ENCODE measurements at regions not wholly inside any gene's neighbourhood (a gene's known extent, or its start where the extent isn't known, plus 50 kb on each side); places are given as distances from the start of the nearest gene placed in this dataset.

DNA sequence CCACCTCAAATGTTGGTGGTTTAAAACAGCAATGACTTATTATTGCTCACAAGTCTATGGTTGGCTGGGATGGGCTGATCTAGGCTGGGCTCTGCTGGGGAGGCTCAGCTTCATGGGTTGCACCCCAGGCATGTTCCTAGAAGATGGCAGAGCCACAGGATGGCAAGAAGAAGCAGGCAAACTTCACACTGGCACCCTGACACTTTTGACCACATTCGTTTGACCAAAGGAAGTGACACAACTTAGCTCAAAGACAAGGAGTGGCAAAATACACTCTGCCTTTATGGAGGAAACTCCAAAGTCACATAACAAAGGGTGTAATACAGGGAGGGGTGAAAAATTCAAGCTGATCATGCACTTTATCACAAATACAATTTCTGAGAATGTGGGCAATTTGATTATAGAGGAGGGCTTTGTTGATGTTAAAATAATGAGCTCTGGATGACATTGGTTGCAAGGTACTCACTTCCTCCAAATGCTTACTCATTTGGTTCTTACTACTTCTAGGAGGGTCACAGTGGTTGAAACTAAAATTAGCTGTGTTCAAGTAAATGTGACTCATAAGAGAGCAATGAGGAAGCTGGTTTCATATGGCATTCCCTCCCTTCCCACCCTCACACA lies 249.2 kb upstream of the RPS6KA3 start:
- DNase-seq = peak; percentile 67 to 73

DNA sequence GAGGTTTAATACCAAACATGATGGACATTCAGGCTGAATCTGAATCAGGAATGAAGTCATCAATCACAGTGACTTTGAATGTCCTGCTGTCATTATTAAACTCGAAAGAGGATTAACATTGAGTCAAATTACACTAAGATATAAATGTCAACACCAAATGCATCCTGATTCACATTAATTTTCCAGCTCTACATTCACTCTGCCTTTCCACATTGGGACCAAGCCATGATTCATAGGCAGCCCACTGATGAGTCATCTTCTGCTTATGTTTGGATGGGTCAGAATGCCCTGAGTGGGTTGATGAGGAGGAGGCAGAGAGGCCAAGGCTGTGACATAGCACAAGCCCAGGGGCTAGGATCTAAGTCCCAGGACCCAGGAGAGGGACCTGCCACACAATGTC lies 247.6 kb upstream of the RPS6KA3 start:
- peak; percentile 59 to 86 for DNase-seq

DNA sequence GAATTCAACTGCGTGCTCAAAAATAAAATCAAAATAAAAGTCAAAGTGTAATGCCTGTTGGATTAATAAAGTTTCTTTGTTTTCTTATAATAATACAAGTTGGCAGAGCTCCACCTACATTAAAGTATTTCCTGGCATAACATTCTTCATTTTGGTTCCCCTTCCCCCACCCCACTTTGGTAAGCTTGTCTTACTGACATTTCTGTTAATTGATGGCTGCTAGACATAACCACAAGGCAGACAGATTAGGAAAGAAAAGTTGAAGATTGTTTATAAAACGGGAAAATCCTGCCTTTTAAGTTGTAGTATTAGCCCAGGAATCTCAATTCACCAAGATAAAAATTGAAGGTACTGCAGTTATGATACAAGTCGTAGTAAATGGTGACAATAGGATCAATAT lies 246.5 kb upstream of the RPS6KA3 start:
- DNase-seq = no peak

DNA sequence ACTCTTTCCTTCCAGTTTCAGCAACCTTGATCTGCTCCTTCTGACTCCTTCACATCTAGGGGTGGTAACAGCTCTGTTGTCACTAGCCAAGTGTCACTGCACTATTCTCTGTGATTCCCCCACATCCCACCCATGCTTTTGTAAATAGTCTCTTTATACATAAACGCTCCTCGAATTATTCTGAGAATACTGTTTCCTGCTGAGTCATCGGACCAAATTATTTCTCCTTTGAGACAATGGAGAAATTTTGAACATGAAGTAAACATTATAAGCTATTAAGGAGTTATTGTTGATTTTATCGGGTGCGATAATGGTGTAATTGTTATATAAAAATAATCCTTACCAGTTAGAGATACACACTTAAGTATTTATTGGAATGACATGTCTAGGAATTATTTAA lies 245.1 kb upstream of the RPS6KA3 start:
- no peak for DNase-seq

DNA sequence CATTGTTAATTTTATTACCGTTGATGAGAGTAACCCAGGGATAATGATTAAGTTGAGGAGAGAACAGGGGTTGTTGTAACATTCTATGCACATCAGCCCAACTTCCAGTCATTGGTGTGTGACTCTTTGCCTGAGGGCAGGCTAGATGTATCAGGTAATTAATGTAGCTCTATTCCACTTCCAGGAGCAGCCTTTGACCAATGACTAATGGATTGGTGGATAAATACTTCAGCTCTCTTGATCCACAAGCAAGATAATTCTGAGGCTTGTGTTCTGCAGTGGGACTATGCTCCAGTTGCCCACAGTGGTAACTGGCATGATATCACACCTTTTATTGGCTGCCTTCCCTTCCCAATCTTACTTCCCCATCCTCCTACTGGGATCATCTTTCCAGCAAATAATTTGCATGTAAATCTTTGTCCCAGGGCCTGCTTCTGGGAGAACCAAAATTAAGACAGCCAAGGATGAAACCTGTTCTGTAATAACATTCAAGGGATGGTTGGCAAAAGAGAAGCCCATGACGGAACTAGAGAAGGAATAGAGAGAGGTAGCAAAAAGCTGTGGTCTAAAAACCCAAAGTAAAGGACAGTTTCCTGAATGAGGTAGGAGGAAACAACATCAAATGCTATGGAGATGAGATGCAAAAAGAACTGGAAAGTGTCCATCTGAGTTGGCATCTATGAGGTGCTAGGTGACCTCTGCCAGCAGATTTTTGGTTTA lies 241.4 kb upstream of the RPS6KA3 start:
- no peak for DNase-seq

DNA sequence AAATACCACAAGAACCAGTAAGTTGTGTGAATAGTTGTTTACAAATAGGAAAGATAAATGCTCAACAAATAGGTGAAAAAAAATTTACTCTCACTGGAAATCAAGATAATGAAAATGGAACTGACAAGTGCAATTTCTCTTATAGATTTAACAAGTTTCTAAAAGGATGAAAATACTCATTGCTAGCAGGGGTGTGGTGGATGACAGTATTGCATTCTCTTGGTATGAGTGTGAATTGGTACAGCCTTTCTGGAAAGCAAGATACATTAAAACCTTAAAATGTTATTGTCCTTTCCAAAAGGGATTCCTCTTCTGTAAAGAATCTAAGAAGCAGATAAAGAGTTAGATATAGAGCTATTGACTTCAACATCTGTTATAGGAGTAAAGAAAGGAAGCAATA lies 240.0 kb upstream of the RPS6KA3 start:
- DNase-seq = no peak

DNA sequence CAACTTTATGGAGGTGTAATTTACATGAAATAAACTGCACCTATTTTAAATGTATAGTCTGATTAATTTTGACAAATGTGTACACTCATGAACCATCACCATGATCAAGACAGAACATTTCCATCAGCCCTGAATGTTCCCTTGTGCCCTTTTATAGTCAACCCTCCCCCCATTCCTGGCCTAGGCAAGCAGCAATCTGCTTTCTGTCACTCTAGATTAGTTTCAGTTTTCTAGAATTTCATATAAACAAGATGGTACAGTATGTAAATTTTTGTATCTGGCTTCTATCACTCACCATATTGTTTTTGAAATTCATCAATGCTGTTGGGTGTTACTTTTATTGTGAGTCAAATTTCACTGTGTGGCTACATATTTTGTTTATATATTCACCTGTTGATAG lies 234.2 kb upstream of the RPS6KA3 start:
- DNase-seq = no peak

DNA sequence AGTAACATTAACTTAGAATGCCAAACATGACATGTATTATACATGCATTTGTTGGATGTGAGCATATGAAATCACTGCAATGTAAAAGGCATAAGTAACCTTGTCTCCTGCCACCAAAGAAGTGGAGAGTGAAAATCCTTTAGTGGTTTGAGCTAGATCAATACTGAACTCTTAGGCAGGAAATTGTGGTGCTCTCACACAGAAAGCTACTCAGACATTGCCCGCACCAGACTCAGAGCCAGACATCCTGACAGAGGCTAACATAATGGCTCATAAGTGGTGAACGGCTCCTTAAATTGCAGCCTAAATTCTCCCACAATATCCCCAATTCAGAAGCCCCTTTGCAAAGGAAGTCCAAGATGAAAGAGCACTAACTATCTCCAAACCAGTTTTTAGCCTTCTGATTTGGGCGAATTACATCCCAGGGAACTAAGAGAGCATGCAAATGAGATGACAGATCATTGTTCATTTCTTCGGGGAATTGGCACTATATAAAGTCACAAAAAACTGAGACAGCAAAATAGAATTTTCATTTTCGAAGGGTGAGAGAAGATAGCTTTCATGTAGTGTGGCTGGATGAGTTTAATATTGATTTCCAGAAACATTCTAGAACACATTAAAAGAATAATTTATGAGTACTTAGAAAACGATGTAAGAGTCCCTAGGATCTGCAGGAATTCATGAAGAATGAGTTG lies 233.6 kb upstream of the RPS6KA3 start:
- DNase-seq = no peak

DNA sequence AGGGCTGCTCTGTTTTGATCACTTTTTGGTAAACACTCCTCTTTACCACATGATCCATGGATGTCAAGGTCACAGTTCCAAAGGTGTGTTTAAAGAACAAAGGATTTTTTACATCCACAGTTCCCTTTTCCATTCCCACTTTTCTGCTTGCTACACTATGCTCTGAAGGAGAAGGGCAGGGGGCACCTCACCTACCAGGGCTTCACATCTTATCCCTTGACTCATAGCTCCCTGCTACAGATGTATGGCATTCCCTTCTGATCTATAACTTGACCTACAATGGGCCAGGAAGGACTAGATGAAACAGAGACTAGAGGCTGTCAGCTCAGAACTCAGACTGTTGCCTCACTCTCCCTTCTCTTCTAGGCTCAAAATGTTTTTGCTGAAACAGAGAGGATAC lies 233.1 kb upstream of the RPS6KA3 start:
- DNase-seq = no peak

DNA sequence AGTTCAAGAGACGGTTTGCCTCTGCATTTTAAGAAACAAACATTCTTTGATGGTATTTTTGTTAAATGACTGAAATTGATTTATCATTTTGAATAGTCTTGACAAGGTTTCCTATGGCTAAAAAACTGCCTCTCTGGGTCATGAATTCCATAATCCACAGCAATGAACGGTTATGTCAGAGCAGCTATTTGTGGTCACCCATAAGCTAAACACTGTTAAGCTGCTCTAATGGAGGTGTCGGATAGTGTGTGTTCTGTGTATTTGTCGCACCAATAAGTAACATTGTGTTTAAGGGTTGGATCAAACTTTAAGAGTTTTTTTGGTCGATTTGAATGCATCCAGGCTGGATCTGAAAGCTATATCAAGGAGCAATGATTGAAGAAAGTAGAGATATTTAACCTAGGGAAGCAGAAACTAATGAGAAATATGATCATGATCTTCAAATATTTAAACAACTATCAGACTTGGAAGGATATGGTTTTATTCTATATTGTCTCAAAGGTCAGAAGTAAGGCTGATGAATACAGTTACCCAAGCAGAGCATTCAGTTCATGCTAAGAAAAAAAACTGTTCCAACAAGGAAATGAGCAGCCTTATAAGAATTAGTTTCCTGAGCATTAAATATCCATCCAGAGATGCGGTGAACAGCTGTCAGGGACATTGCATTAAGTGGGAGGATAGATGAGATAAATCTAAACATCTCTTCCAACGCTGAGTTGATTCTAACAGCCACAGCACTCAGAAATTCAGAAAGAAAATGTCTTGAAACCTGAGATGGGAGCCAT lies 232.3 kb upstream of the RPS6KA3 start:
- DNase-seq = no peak

DNA sequence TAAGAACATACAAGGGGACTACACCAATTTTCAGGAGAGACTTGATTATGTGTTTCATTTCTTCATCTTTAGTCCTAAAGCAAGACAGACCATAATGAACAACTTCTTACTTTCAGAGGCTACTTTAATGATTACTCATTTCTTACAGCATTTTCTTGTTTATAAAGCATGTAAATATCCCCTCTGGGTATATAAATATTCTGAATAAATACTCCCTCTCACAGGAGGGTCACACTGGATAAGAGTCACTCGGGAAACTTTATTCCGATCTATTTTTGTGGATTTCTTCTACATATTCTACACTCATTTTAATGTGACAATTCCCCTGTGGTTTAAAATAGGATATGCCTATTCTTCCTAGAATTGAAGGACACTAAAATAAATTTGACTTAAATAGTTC lies 228.9 kb upstream of the RPS6KA3 start:
- DNase-seq = no peak

DNA sequence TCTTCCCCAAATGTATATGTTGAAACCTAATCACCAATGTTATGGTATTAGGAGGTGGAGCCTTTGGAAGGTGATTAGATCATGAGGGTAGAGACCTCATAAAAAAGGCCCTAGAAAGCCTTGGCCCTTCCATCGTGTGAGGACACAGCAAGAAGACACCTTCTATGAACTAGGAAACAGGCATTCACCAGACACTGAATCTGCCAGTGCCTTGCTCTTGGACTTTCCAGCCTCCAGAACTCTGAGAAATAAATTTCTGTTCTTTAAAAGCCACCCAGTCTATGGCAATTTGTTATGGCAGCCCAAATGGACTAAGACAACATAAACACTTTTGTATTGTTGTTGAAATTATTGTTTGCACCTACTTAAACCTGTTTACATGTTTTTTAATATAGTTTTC lies 221.8 kb upstream of the RPS6KA3 start:
- DNase-seq = no peak

DNA sequence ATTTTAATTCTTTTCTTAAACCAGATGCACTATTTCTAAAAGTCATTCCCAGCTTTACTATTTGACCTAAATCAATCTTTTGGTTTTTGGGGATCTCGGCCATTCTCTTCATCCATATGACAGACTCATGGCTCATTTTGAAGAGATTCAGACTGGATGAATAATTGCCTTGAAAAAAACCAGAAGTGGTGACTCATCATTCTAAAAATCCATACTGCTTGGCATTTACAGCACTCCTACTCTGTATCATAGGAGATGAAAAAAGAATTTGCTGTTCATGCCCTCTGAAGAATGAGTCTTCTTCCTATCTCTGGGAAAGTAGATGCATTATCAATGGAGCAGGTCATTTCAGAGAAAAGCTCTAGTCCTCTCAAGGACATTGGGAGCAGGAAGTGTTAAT lies 220.5 kb upstream of the RPS6KA3 start:
- peak; percentile 12 to 15 for DNase-seq

DNA sequence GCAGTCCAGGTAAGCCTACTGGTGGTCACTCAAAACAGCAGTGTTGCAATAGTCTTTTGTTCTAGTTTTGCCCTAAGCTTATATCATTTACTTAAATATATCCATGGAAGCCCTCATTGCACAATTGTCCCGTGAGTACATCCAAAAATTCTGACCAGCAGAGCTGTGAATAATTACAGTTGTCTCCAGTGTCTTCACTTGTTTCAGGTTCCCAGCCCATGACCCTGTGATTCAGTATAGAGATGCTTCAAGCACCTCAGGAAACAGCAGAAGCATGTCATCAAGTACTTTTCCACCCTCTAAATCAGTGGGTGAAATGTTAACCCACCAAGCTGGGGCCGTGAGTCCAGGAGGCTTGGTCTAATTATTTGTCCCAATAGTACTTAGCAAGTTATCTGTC lies 214.9 kb upstream of the RPS6KA3 start:
- no peak for DNase-seq

DNA sequence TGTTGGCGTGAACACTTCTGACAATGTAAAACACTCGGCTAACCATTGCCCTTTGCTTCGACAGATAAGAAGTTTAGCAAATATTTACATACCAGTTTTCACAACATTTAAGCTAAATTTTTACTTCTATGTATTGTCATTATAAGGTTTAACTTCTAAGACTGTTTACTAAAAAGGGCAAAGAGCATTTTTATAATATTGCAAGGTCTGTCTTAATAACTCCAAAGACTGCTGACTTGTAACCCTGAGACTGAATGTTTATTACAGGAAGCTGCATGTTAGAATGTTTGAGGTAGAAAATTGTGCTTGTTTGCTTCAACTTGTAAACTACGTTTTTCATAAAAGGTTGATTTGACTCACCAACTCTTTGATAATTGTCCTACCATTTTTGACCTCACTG lies 213.2 kb upstream of the RPS6KA3 start:
- no peak for DNase-seq

DNA sequence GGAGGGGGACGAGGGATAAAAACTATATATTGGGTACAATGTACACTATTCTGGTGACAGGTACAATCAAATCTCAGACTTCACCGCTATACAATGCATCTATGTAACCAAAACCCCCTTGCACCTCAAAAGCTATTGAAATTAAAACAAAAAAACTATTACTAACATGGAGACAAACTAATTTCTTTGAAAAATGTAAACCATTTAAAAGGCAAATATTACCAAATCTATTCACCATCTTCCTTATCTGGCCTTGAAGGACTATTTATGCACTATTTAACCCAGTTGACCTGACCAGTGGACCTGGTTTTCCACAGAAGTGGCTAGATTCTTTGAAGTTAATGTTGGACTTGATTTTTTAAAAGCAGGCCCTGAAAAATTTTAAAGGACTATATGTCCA lies 212.3 kb upstream of the RPS6KA3 start:
- DNase-seq = no peak

DNA sequence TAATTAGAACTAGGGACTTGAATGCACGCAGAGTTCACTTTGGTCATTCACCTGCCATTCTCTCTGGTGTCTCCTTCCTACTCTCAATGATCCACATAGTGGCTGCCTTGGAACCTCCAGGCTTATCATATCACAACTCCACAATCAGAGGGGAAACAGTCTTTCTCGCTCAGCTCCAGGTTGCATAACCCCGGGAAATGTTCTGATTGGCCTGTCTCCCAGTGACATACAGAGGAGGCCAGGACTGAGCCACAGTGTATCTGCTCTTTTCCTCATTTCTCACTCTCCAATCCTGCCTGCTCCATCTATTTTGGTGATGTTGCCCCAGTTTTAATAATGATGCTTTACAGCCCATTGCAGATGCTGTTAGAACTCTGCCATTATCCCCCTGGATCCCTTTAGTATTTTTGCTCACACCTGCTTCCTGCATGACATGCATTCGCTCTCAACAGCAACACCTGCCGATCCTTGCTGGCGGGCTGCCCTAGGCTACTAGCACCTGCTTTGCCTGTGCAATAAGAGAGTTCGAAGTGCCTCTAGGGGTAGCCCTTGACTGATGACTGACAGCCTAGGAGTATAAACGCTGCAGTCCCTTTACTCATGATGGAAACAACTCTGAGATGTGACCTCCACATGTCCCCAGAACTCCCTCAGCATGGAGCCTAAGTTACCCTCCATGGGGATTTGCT lies 211.3 kb upstream of the RPS6KA3 start:
- no peak for DNase-seq

DNA sequence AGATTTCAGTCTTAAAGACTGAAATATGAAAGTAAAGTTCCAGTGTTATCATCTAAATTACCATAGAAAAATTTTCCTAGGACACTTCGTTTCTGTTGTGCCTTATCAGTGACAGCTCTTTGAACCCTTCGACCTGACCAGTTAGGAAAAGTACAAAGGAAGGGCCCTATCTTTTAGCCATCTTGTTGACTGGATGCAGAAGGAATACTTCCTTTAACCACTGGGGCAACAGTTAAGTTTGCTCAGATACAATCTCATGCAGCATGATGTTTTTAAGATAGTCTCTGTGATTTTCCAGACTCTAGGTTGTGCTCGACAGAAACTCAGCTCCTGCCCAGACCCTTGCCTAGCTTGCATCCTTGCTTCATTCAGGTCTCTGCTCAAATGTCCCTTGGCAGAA lies 210.5 kb upstream of the RPS6KA3 start:
- DNase-seq = no peak

DNA sequence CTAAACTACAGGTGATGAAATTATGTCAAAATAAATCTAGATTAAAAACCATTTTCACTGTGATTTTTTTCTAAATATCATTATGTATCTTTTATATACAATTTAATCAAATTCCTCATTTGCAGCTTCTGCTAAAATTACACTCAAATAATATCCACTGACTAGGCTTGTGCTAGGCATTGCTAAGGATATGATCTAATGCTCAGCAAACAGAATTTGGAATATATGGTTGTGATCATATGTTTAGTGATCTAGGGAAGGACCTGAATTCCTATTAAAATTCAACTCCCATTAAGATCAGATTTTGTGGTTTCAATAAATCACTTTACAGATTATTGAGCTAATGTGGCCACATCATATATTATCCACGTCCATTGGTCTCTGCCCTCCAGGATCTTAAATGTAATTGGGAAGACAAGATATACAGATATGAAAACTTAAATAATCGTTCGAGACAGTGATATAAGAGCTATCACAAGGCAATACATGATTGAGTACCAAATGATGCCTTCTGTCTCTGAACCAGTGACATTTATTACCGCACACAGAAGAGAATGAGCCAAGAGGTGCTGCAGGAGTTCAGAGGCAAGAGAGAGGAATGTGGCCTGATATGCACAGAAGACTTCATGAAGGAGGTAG lies 206.0 kb upstream of the RPS6KA3 start:
- no peak for DNase-seq

DNA sequence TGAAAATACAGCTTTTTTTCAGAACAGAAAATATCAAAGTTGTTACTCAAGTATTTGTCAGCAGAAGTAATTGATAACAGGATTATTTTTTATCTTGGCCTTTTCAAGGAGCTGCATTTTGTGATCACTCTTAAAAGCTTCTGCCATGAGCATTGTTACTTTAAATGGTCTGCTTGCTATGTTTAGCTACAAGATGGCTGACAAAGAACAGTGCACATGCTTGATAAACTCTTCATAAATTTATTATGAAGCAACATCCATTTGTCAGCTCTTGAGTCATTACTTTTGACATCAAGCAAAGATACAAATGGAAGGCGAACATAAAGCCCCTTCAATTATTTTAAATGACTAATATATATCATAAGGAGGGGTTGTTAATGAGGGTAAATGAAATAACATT lies 205.4 kb upstream of the RPS6KA3 start:
- no peak for DNase-seq

DNA sequence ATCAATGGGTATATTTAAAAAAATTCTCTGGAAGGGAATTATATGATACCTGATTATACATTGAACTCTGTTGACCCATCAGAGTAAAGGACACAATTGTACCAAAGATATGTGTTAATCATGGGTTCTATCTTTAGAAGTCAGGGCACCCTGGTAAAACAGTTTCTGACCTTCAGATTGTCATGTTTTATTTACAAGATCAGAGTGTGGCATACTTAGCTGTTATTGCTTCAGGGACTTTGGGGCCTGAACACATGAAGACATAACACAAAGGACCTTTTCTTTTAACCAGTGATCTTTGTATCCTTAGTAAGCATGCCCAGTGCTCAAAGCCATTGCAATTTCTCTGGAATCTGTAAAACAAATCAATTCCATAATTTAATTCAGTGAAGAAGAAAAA lies 204.8 kb upstream of the RPS6KA3 start:
- DNase-seq = no peak

All from inflammatory macrophage (primary cell).